MM.1S (cell line): ENCODE measurements at regions not wholly inside any gene's neighbourhood (a gene's known extent, or its start where the extent isn't known, plus 50 kb on each side); places are given as distances from the start of the nearest gene placed in this dataset.
A peak's percentile ranks its signal among the peaks of the same experiment; 100 is the strongest.

ENCODE experiments used
- DNase-seq: peaks from one replicate; pipeline ENCODE4 v3.0.0-alpha.2; 2015
- H2AFZ ChIP-seq: fragments of 300-600 bp; sonication (generic); 2 replicates; pipeline ENCODE4 v1.6.0; 2016; ENCODE audit warnings: antibody characterized with exemption, low read length
- H3F3A ChIP-seq: fragments of 300-600 bp; sonication (generic); 2 replicates; pipeline ENCODE4 v1.6.1; 2016; ENCODE audit warnings: mild to moderate bottlenecking, antibody characterized with exemption, low read length, moderate library complexity, mixed read lengths; ENCODE audit not compliant: insufficient read depth
- H3K27ac ChIP-seq: fragments of 300-600 bp; sonication (generic); 2 replicates; pipeline ENCODE4 v1.5.1; 2016; ENCODE audit warnings: mild to moderate bottlenecking, low read length
- H3K27me3 ChIP-seq: fragments of 300-600 bp; sonication (generic); replicated peaks from 2 replicates; pipeline ENCODE4 v1.6.0; 2016; ENCODE audit warnings: low read length; ENCODE audit not compliant: insufficient read depth
- H3K36me3 ChIP-seq: fragments of 300-600 bp; sonication (generic); replicated peaks from 2 replicates; pipeline ENCODE4 v1.6.1; 2016; ENCODE audit warnings: mild to moderate bottlenecking, low read length, mixed read lengths; ENCODE audit not compliant: insufficient read depth
- H3K4me1 ChIP-seq: fragments of 300-600 bp; sonication (generic); 2 replicates; pipeline ENCODE4 v1.6.1; 2016; ENCODE audit warnings: low read length, mixed read lengths
- H3K4me2 ChIP-seq: fragments of 300-600 bp; sonication (generic); 2 replicates; pipeline ENCODE4 v1.6.0; 2016; ENCODE audit warnings: low read depth, low read length
- H3K4me3 ChIP-seq: fragments of 300-600 bp; sonication (generic); 2 replicates; pipeline ENCODE4 v1.5.1; 2016; ENCODE audit warnings: low read length, mixed read lengths
- H3K79me2 ChIP-seq: fragments of 300-600 bp; sonication (generic); 2 replicates; pipeline ENCODE4 v1.6.1; 2016; ENCODE audit warnings: mixed run types, low read length, mixed read lengths
- H3K9ac ChIP-seq: fragments of 300-600 bp; sonication (generic); 2 replicates; pipeline ENCODE4 v1.6.1; 2016; ENCODE audit warnings: low read length, mixed read lengths
- H3K9me2 ChIP-seq: fragments of 300-600 bp; sonication (generic); replicated peaks from 2 replicates; pipeline ENCODE4 v1.6.1; 2016; ENCODE audit warnings: mild to moderate bottlenecking, low read length, mixed read lengths; ENCODE audit not compliant: insufficient read depth
- H3K9me3 ChIP-seq: fragments of 300-600 bp; sonication (generic); replicated peaks from 2 replicates; pipeline ENCODE4 v1.6.1; 2016; ENCODE audit warnings: mild to moderate bottlenecking, low read length, mixed read lengths; ENCODE audit not compliant: insufficient read depth
- H4K20me1 ChIP-seq: fragments of 300-600 bp; sonication (generic); 2 replicates; pipeline ENCODE4 v1.6.1; 2016; ENCODE audit warnings: mild to moderate bottlenecking, low read length, moderate library complexity, mixed read lengths; ENCODE audit not compliant: insufficient read depth
- EZH2 ChIP-seq: fragments of 300-600 bp; sonication (generic); optimal IDR thresholded peaks from 2 replicates; pipeline ENCODE3; 2017; ENCODE audit warnings: low read depth, mild to moderate bottlenecking, antibody characterized with exemption, low read length, mixed read lengths
- EZH2phosphoT487 ChIP-seq: fragments of 300-600 bp; sonication (generic); IDR thresholded peaks from 2 replicates; pipeline ENCODE4 v1.6.1; 2018; ENCODE audit warnings: antibody characterized with exemption, low read length
- TF ChIP-seq, protein P1 (sequence below): fragments of 300-600 bp; sonication (generic); IDR thresholded peaks from 2 replicates; pipeline ENCODE4 v1.5.1; 2016; ENCODE audit warnings: antibody characterized with exemption, low read length, mixed read lengths

GRCh38 chr21:14602382-14602958 lies 56.4 kb upstream of the SAMSN1 start:
- H3K4me2 ChIP-seq, result peak overlapping the region; percentile 66
- peak; percentile 62 for DNase-seq
- no peak overlapping the region for H3K27ac ChIP-seq
- no peaks in the 10 kb centered on the region for H3K9me2 ChIP-seq
- H3K4me1 ChIP-seq, result peaks cover 14% of the 10 kb centered on the region
- H3F3A ChIP-seq, result peaks cover 5% of the 10 kb centered on the region; the same call in 1 of the 2 replicates
- no peak overlapping the region for H3K9ac ChIP-seq
- H2AFZ ChIP-seq, result peak overlapping the region; percentile 20; the same call in 1 of the 2 replicates
- no peaks in the 10 kb centered on the region for H4K20me1 ChIP-seq
- no peaks in the 10 kb centered on the region for H3K27me3 ChIP-seq
- 0 out of 2 replicates have a peak overlapping the region, but pooled peaks have one; percentile 13 for H3K4me3 ChIP-seq
- no peaks in the 10 kb centered on the region for H3K79me2 ChIP-seq
- no peaks in the 10 kb centered on the region for H3K9me3 ChIP-seq
- TF ChIP-seq, protein P1, sequence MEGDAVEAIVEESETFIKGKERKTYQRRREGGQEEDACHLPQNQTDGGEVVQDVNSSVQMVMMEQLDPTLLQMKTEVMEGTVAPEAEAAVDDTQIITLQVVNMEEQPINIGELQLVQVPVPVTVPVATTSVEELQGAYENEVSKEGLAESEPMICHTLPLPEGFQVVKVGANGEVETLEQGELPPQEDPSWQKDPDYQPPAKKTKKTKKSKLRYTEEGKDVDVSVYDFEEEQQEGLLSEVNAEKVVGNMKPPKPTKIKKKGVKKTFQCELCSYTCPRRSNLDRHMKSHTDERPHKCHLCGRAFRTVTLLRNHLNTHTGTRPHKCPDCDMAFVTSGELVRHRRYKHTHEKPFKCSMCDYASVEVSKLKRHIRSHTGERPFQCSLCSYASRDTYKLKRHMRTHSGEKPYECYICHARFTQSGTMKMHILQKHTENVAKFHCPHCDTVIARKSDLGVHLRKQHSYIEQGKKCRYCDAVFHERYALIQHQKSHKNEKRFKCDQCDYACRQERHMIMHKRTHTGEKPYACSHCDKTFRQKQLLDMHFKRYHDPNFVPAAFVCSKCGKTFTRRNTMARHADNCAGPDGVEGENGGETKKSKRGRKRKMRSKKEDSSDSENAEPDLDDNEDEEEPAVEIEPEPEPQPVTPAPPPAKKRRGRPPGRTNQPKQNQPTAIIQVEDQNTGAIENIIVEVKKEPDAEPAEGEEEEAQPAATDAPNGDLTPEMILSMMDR, result no peak
- TF ChIP-seq EZH2phosphoT487 (no peak), EZH2 (no peak)
- no peaks in the 10 kb centered on the region for H3K36me3 ChIP-seq

DNA sequence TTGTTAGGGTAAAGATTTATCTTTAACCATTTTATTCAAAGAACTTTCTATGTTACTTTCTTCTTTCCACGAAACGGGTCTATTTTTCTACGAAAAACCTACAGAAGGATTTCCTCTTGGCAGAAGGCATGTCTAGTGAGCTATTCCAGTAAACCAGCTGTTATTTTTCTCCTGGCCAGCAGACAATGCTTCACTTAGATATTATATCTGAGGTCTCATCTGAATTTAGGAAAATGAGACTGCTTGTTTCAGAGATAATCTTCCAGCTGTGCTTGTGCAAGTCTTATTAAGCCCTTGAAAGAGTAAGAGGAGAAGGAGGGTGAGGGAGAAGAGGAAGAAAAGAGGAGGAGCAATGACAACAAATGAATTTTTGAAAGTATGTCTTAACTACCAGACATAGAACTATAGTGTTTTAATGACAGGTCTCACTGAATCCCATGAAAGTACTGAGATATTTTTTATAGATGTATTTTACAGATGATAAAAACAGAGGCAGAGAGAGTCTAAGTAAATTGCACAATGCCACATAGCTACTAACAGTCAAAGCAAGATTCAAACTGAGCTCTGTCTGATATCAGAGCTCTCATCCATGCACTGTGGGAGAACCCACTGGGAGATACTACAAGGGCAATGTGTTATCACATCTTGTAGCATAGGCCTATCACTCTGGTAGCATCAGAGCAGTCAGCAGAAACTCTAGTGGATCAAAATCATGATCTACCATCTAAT lies 54.6 kb upstream of the SAMSN1 start:
- Histone ChIP-seq H3K36me3 (no peaks in the 10 kb centered on the region), H3K27ac (no peak overlapping the region), H3K79me2 (no peaks in the 10 kb centered on the region), H3K9me2 (no peaks in the 10 kb centered on the region), H2AFZ (no peak overlapping the region), H3K27me3 (no peaks in the 10 kb centered on the region), H3F3A (peaks cover 5% of the 10 kb centered on the region; the same call in 1 of the 2 replicates), H3K4me3 (no peak overlapping the region), H4K20me1 (no peaks in the 10 kb centered on the region), H3K4me1 (peaks cover 14% of the 10 kb centered on the region), H3K9me3 (no peaks in the 10 kb centered on the region), H3K9ac (no peak overlapping the region), H3K4me2 (no peak overlapping the region)
- DNase-seq, result no peak
- TF ChIP-seq EZH2 (no peak), EZH2phosphoT487 (no peak)
- TF ChIP-seq, protein P1, result no peak

GRCh38 chr21:14598065-14598464 lies 52.0 kb upstream of the SAMSN1 start:
- Histone ChIP-seq H3K9me2 (no peaks in the 10 kb centered on the region), H3K27ac (no peak overlapping the region), H4K20me1 (no peaks in the 10 kb centered on the region), H3K9me3 (no peaks in the 10 kb centered on the region), H3K9ac (no peak overlapping the region), H3K36me3 (no peaks in the 10 kb centered on the region), H3K4me1 (peaks cover 12% of the 10 kb centered on the region), H3K4me2 (no peak overlapping the region), H2AFZ (no peak overlapping the region), H3K4me3 (no peak overlapping the region), H3K27me3 (no peaks in the 10 kb centered on the region), H3K79me2 (no peaks in the 10 kb centered on the region), H3F3A (peaks cover 5% of the 10 kb centered on the region; the same call in 1 of the 2 replicates)
- no peak for DNase-seq
- TF ChIP-seq EZH2phosphoT487 (no peak), EZH2 (no peak)
- TF ChIP-seq, protein P1, result no peak
